SK-N-SH (cell line): ENCODE measurements at regions not wholly inside any gene's neighbourhood (a gene's known extent, or its start where the extent isn't known, plus 50 kb on each side); places are given as distances from the start of the nearest gene placed in this dataset.

Source experiments
- CTCF ChIA-PET: fragments of 300-600, 350-600 bp; formaldehyde crosslinking; extraction: SDS; loops from one replicate; lab custom pipeline; 2021; lab: Yijun Ruan, JAX
- POLR2A ChIA-PET: fragments of 350-600 bp; sonication (Branson Sonifier 250); formaldehyde crosslinking; extraction: SDS; loops from one replicate; lab custom pipeline; 2020; ENCODE audit warnings: antibody characterized with exemption, inconsistent platforms; lab: Yijun Ruan, JAX
- DNase-seq: peaks from one replicate; pipeline ENCODE4 v3.0.0; 2012
- H2AFZ ChIP-seq: fragments of 200-600 bp; sonication (generic); 2 replicates; pipeline ENCODE4 v1.8.1; 2016; ENCODE audit warnings: antibody characterized with exemption, mild to moderate bottlenecking, low read depth
- H3F3A ChIP-seq: fragments of 200-600 bp; sonication (generic); replicated peaks from 2 replicates; pipeline ENCODE3; 2016; ENCODE audit warnings: antibody characterized with exemption, mild to moderate bottlenecking; ENCODE audit not compliant: insufficient read depth
- H3K27ac ChIP-seq, 2 experiments: fragments of 200-500 bp in 1 of 2; fragments of 200-600 bp in 1 of 2; sonication (Bioruptor generic) in 1 of 2; sonication (generic), shearing (Covaris generic) in 1 of 2; 2 replicates each; pipeline versions ENCODE4 v1.5.1 to v1.6.1; 2014 to 2016; ENCODE audit warnings: low read depth in 2 of 2, inconsistent platforms in 1 of 2, low read length in 1 of 2, mild to moderate bottlenecking in 1 of 2, mixed read lengths in 1 of 2
- H3K27me3 ChIP-seq: fragments of 200-600 bp; sonication (generic), shearing (Covaris generic); 2 replicates; pipeline ENCODE4 v1.6.1; 2016; ENCODE audit warnings: mixed run types; ENCODE audit not compliant: insufficient read depth
- H3K36me3 ChIP-seq, 2 experiments: fragments of 200-500 bp in 1 of 2; fragments of 200-600 bp in 1 of 2; sonication (Bioruptor generic) in 1 of 2; sonication (generic) in 1 of 2; replicated peaks in 1 of 2; 2 replicates each; pipeline versions ENCODE3 to v1.5.1; 2014 to 2016; ENCODE audit warnings: low read length in 1 of 2, mild to moderate bottlenecking in 1 of 2; ENCODE audit not compliant: insufficient read depth in 2 of 2, control insufficient read depth in 1 of 2
- H3K4me1 ChIP-seq, 2 experiments: fragments of 200-500 bp in 1 of 2; fragments of 200-600 bp in 1 of 2; sonication (Bioruptor generic) in 1 of 2; sonication (generic), shearing (Covaris generic) in 1 of 2; 2 replicates each; pipeline versions ENCODE4 v1.5.1 to v1.6.1; 2014 to 2016; ENCODE audit warnings: low read depth in 1 of 2, low read length in 1 of 2, mixed run types in 1 of 2; ENCODE audit not compliant: insufficient read depth in 2 of 2, control insufficient read depth in 1 of 2
- H3K4me2 ChIP-seq: fragments of 200-600 bp; sonication (generic), shearing (Covaris generic); 2 replicates; pipeline ENCODE4 v1.6.1; 2017; ENCODE audit warnings: mixed run types
- H3K4me3 ChIP-seq, 2 experiments: fragments of 200-500 bp in 1 of 2; fragments of 200-600 bp in 1 of 2; sonication (Bioruptor generic) in 1 of 2; sonication (generic), shearing (Covaris generic) in 1 of 2; 2 replicates each; pipeline versions ENCODE4 v1.5.1 to v1.8.1; 2014 to 2016; ENCODE audit warnings: low read depth in 2 of 2, inconsistent platforms in 1 of 2, low read length in 1 of 2, mild to moderate bottlenecking in 1 of 2, mixed read lengths in 1 of 2, moderate library complexity in 1 of 2
- H3K79me2 ChIP-seq: fragments of 200-600 bp; sonication (generic); 2 replicates; pipeline ENCODE4 v1.8.1; 2017; ENCODE audit warnings: mild to moderate bottlenecking; ENCODE audit not compliant: insufficient read depth
- H3K9ac ChIP-seq: fragments of 200-600 bp; sonication (generic); 2 replicates; pipeline ENCODE4 v1.6.1; 2017; ENCODE audit warnings: mixed run types
- H3K9me2 ChIP-seq: fragments of 200-600 bp; sonication (generic); 2 replicates; pipeline ENCODE4 v1.6.1; 2017; ENCODE audit warnings: mixed run types
- H3K9me3 ChIP-seq: fragments of 200-600 bp; sonication (generic); 2 replicates; pipeline ENCODE4 v1.6.1; 2017; ENCODE audit warnings: mixed run types, mild to moderate bottlenecking, moderate library complexity
- H4K20me1 ChIP-seq: fragments of 200-600 bp; sonication (generic); 2 replicates; pipeline ENCODE4 v1.6.1; 2017; ENCODE audit warnings: mild to moderate bottlenecking, mixed run types; ENCODE audit not compliant: insufficient read depth
- CHD2 ChIP-seq: fragments of 150-350 bp; IDR thresholded peaks from 2 replicates; pipeline ENCODE4 v1.6.1; 2018; ENCODE audit warnings: low read length; ENCODE audit not compliant: partially characterized antibody
- ELF1 ChIP-seq: IDR thresholded peaks from 2 replicates; pipeline ENCODE4 v1.4.0; 2012
- EP300 ChIP-seq, 2 experiments: IDR thresholded peaks; 2 replicates each; pipeline versions ENCODE4 v1.4.0 to v1.6.1; 2012; ENCODE audit warnings: borderline replicate concordance in 1 of 2, low read depth in 1 of 2, low read length in 1 of 2
- EZH2phosphoT487 ChIP-seq: fragments of 200-600 bp; sonication (generic); IDR thresholded peaks from 2 replicates; pipeline ENCODE4 v1.6.1; 2017; ENCODE audit warnings: low read depth, mixed run types, mild to moderate bottlenecking, antibody characterized with exemption, moderate library complexity, borderline replicate concordance
- FOXJ3 ChIP-seq: sonication (generic); formaldehyde crosslinking; IDR thresholded peaks from 2 replicates; pipeline ENCODE4 v1.5.1; 2020; ENCODE audit warnings: mild to moderate bottlenecking, missing genetic modification reagents
- FOXM1 ChIP-seq: IDR thresholded peaks from 2 replicates; pipeline ENCODE4 v1.4.0; 2012; ENCODE audit warnings: low read depth, mild to moderate bottlenecking
- GABPA ChIP-seq: IDR thresholded peaks from 2 replicates; pipeline ENCODE4 v1.4.0; 2012; ENCODE audit warnings: low read depth, mild to moderate bottlenecking
- GATA2 ChIP-seq: sonication (generic); formaldehyde crosslinking; IDR thresholded peaks from 2 replicates; pipeline ENCODE4 v1.5.0; 2020; ENCODE audit warnings: mild to moderate bottlenecking, missing genetic modification reagents
- IRF3 ChIP-seq: fragments of 150-350 bp; IDR thresholded peaks from 2 replicates; pipeline ENCODE4 v1.6.1; 2016; ENCODE audit warnings: mild to moderate bottlenecking, low read depth, low read length
- JUND ChIP-seq: IDR thresholded peaks from 2 replicates; pipeline ENCODE4 v1.4.0; 2012
- MEF2A ChIP-seq: IDR thresholded peaks from 2 replicates; pipeline ENCODE4 v1.4.0; 2012; ENCODE audit warnings: low read depth, borderline replicate concordance
- MXI1 ChIP-seq: IDR thresholded peaks from 2 replicates; pipeline ENCODE4 v1.6.1; 2012; ENCODE audit warnings: mild to moderate bottlenecking, low read depth, low read length, improper control_type of control experiment
- NFIC ChIP-seq: IDR thresholded peaks from 2 replicates; pipeline ENCODE4 v1.4.0; 2012; ENCODE audit warnings: borderline replicate concordance
- PBX3 ChIP-seq: IDR thresholded peaks from 2 replicates; pipeline ENCODE4; 2012
- RAD21 ChIP-seq: IDR thresholded peaks from 2 replicates; pipeline ENCODE4 v1.6.1; 2012; ENCODE audit warnings: mild to moderate bottlenecking, low read length
- RCOR1 ChIP-seq: fragments of 150-350 bp; IDR thresholded peaks from 2 replicates; pipeline ENCODE4 v1.6.1; 2017; ENCODE audit warnings: antibody characterized with exemption, low read length
- RFX5 ChIP-seq: IDR thresholded peaks from 2 replicates; pipeline ENCODE4 v1.6.1; 2012; ENCODE audit warnings: mild to moderate bottlenecking, improper control_type of control experiment, low read length
- SIN3A ChIP-seq: IDR thresholded peaks from 2 replicates; pipeline ENCODE4 v1.6.1; 2012; ENCODE audit warnings: low read depth, mild to moderate bottlenecking, low read length, moderate library complexity, borderline replicate concordance
- TEAD4 ChIP-seq: IDR thresholded peaks from 2 replicates; pipeline ENCODE4 v1.4.0; 2012; ENCODE audit warnings: mild to moderate bottlenecking, borderline replicate concordance; ENCODE audit not compliant: insufficient read depth
- USF1 ChIP-seq: IDR thresholded peaks from 2 replicates; pipeline ENCODE4 v1.4.0; 2012; ENCODE audit warnings: low read depth, borderline replicate concordance
- ZBTB33 ChIP-seq: IDR thresholded peaks from 2 replicates; pipeline ENCODE4 v1.4.0; 2012; ENCODE audit warnings: low read depth, borderline replicate concordance
- WGBS: methylation state at CpG from one replicate; pipeline ENCODE4 v1.1.6; 2017; ENCODE audit warnings: low lambda C conversion rate; 5-methylcytosine and 5-hydroxymethylcytosine counted together

- TF ChIP-seq ZBTB33 (no peak), FOXM1 (no peak), TEAD4 (no peak), GATA2 (no peak), RAD21 (no peak), NFIC (no peak), PBX3 (no peak), EP300 (IDR thresholded peaks at IDR 0.05; ENCODE audit: borderline replicate concordance in 1 of 2, low read depth in 1 of 2, low read length in 1 of 2) (no peak), RCOR1 (no peak), SIN3A (no peak)
- TF ChIP-seq, all 33 proteins: peak for 0
These were observed 378.1 kb downstream of the RBM43 start (continued) for GRCh38 chr2:150883613-150883895.

GRCh38 chr2:150882751-150883612 is 378.7 kb downstream of the RBM43 start:
- H3K27me3 ChIP-seq, result no peaks in the 10 kb centered on the region
- peaks cover 0 to 8% of the 10 kb centered on the region in 2 experiments; a peak in 2 of 4 replicates for H3K4me1 ChIP-seq
- no peaks in the 10 kb centered on the region for H4K20me1 ChIP-seq
- no peaks in the 10 kb centered on the region for H3K9me2 ChIP-seq
- TF ChIP-seq IRF3 (no peak), TEAD4 (no peak), JUND (no peak), USF1 (no peak), ELF1 (no peak), MEF2A (no peak), MXI1 (no peak), EZH2phosphoT487 (no peak), NFIC (no peak), RFX5 (no peak), GABPA (no peak), CHD2 (no peak), SIN3A (no peak), FOXJ3 (CRISPR knock-in tag) (no peak), ZBTB33 (no peak)
- no peaks in the 10 kb centered on the region for H3K9me3 ChIP-seq
- no peak overlapping the region for H3K4me2 ChIP-seq
- DNase-seq, result no peak
- no peaks in the 10 kb centered on the region for H3K79me2 ChIP-seq
- no peak overlapping the region for H2AFZ ChIP-seq
- no peak overlapping the region for H3K4me3 ChIP-seq
- CTCF ChIA-PET, result interaction anchor here (0.6 kb wide), 1 partner anchor 11 kb away, joined by 3 read pairs; no protein-coding TSS in a partner anchor
- no peaks in the 10 kb centered on the region for H3F3A ChIP-seq
- no peak overlapping the region for H3K9ac ChIP-seq
- no peaks in the 10 kb centered on the region for H3K36me3 ChIP-seq
- H3K27ac ChIP-seq, result no peak overlapping the region
- 45% methylated on average over 7 of the region's 7 CpGs for WGBS
- POLR2A ChIA-PET, result no interaction called here
